Stomach (tissue), 8 donors: ENCODE measurements at regions not wholly inside any gene's neighbourhood (a gene's known extent, or its start where the extent isn't known, plus 50 kb on each side); places are given as distances from the start of the nearest gene placed in this dataset.

Source experiments
- DNase-seq, 2 donors: peaks; one replicate each; pipeline versions ENCODE4 v3.0.0 to v3.0.0-alpha.2; 2013 to 2019
- H3K27ac ChIP-seq, 5 donors: fragments of 200-600 bp in 4 of 5; sonication (generic) in 4 of 5; one replicate each; pipeline ENCODE4 v1.5.1; 2013 to 2019; ENCODE audit warnings: mild to moderate bottlenecking in 1 of 5, moderate library complexity in 1 of 5
- H3K27me3 ChIP-seq, 3 donors: fragments of 200-600 bp; sonication (generic); one replicate each; pipeline ENCODE4 v1.5.1; 2017 to 2019; ENCODE audit warnings: mixed run types in 1 of 3
- H3K36me3 ChIP-seq, 4 donors: fragments of 200-600 bp; sonication (generic); 1 replicate in 3 of 4; 2 replicates in 1 of 4; pipeline ENCODE4 v1.5.1; 2016 to 2019
- H3K4me1 ChIP-seq, 4 donors: fragments of 200-600 bp; sonication (generic); one replicate each; pipeline ENCODE4 v1.5.1; 2016 to 2019
- H3K4me3 ChIP-seq, 4 donors: fragments of 200-600 bp; sonication (generic) in 3 of 4; one replicate each; pipeline ENCODE4 v1.5.1; 2016 to 2019; ENCODE audit warnings: mild to moderate bottlenecking in 1 of 4
- H3K9me3 ChIP-seq, 4 donors: fragments of 200-600 bp; sonication (generic); one replicate each; pipeline ENCODE4 v1.5.1; 2016 to 2019
- EP300 ChIP-seq: sonication (generic); formaldehyde crosslinking; IDR thresholded peaks from one replicate; pipeline ENCODE4 v1.6.1; 2017; ENCODE audit warnings: antibody characterized with exemption
- POLR2A ChIP-seq, 4 donors: fragments of 450-650 bp; IDR thresholded peaks; one replicate each; pipeline ENCODE4 v1.6.1; 2016; ENCODE audit warnings: antibody characterized with exemption in 4 of 4, control low read depth in 2 of 4, mild to moderate bottlenecking in 1 of 4, moderate library complexity in 1 of 4
- POLR2AphosphoS5 ChIP-seq, 3 donors: sonication (generic); formaldehyde crosslinking; IDR thresholded peaks; one replicate each; pipeline ENCODE4 v1.6.1; 2016; ENCODE audit warnings: antibody characterized with exemption in 3 of 3
- WGBS, 5 donors: extraction: QIAGEN DNeasy Blood & Tissue Kit in 3 of 5; methylation state at CpG; one replicate each; pipeline versions ENCODE4 v1.1.5 to v1.1.7; 2013 to 2018; 5-methylcytosine and 5-hydroxymethylcytosine counted together
- intact Hi-C: fragments of 100-400 bp; cut with DNase I; formaldehyde crosslinking; loops from one replicate; pipeline ENCODE4 v1.15.1; 2023; ENCODE audit warnings: low total_unique reads
- TF ChIP-seq, protein P1 (sequence below), 7 experiments: fragments of 450-650 bp in 4 of 7; fragments of 200-600 bp in 3 of 7; sonication (generic) in 3 of 7; IDR thresholded peaks; one replicate each; pipeline ENCODE4 v1.5.1; 2016 to 2019; ENCODE audit warnings: antibody characterized with exemption in 7 of 7, control low read depth in 2 of 7, mild to moderate bottlenecking in 1 of 7
- donor health status: healthy with polysubstance abuse.
- donor health status: Bipolar disorder and iron deficiency.
- donor health status: healthy.

DNA sequence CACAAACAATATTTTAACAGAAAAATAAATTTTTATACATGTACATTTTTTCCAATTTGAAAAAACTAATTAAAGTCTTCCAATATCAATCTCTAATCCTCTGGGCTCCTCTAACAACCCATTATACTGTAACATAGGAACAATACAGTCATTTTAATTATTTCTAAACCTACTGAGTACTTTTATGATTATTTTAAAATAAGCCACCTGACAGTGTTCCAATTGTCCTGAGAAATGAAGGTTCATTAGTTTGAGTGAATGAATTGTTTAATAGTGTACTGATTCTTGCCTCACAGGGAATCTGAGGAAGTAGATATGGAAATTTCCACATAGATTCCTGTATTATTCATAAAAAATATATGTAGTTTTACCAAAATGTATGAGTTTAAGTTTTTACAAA, 123.1 kb upstream of the EYS start:
- intact Hi-C loops: no loop called here
- no peak overlapping the region for H3K27ac ChIP-seq
- no peaks in the 10 kb centered on the region for H3K4me1 ChIP-seq
- H3K4me3 ChIP-seq: no peak overlapping the region
- no peaks in the 10 kb centered on the region for H3K36me3 ChIP-seq
- TF ChIP-seq, protein P1, sequence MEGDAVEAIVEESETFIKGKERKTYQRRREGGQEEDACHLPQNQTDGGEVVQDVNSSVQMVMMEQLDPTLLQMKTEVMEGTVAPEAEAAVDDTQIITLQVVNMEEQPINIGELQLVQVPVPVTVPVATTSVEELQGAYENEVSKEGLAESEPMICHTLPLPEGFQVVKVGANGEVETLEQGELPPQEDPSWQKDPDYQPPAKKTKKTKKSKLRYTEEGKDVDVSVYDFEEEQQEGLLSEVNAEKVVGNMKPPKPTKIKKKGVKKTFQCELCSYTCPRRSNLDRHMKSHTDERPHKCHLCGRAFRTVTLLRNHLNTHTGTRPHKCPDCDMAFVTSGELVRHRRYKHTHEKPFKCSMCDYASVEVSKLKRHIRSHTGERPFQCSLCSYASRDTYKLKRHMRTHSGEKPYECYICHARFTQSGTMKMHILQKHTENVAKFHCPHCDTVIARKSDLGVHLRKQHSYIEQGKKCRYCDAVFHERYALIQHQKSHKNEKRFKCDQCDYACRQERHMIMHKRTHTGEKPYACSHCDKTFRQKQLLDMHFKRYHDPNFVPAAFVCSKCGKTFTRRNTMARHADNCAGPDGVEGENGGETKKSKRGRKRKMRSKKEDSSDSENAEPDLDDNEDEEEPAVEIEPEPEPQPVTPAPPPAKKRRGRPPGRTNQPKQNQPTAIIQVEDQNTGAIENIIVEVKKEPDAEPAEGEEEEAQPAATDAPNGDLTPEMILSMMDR (IDR thresholded peaks at IDR 0.05): no peak
- TF ChIP-seq EP300: no peak
- TF ChIP-seq POLR2AphosphoS5 (IDR thresholded peaks at IDR 0.05): no peak
- TF ChIP-seq POLR2A (IDR thresholded peaks at IDR 0.05): no peak
- no peaks in the 10 kb centered on the region for H3K9me3 ChIP-seq
- DNase-seq: no peak
- no peaks in the 10 kb centered on the region for H3K27me3 ChIP-seq

DNA sequence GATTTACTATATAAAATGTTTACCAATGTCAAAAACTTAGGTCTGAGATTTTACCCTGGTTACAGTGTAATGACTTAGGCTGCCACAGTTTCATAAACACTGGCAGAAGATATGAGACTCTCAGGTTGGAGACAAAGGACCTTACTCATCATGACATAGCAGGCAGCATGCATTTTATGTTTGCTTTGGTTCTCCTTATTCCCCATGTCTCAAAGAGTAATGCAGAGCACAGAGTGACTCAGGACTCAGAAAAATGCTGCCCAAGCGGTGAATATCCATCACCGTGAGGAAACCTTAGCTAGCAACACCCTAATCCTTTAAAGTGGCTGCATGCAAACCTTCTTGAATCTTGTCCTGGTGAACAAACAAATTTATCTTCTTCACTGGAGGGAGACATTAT, 112.1 kb upstream of the EYS start:
- no peak for DNase-seq
- no peak for TF ChIP-seq POLR2A (IDR thresholded peaks at IDR 0.05)
- no peak for TF ChIP-seq POLR2AphosphoS5 (IDR thresholded peaks at IDR 0.05)
- Histone ChIP-seq H3K4me1 (no peaks in the 10 kb centered on the region), H3K36me3 (no peaks in the 10 kb centered on the region), H3K27me3 (no peaks in the 10 kb centered on the region), H3K4me3 (no peak overlapping the region), H3K9me3 (peaks cover 0 to 11% (median 2%) of the 10 kb centered on the region in 4 donors), H3K27ac (no peak overlapping the region)
- intact Hi-C loops: no loop called here
- WGBS, 5 donors: 83 to 94% (median 90%) methylated on average over 2 of the region's 2 CpGs

DNA sequence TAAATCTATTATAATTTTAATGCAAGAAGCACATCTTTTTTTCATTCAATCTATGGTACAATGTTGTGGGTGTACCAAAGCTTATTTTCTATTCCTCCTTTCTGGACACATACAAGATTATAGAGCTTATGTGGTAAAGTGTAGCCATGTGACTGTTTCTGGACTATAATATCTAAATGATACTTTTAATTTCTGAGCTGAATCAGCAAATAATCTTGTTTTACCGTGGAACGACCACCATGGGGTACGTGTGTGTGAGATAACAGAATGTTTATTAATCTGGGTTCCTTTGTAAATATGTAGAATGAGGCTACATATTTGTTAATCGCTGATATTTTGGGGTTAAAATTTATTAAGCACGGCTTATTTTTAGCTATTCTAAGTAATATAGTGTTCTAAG, 111.5 kb upstream of the EYS start:
- 74 to 82% (median 78%) methylated on average over 5 of the region's 5 CpGs for WGBS, 5 donors
- no peaks in the 10 kb centered on the region for H3K36me3 ChIP-seq
- no peak overlapping the region for H3K4me3 ChIP-seq
- H3K4me1 ChIP-seq: no peaks in the 10 kb centered on the region
- DNase-seq: no peak
- no peak overlapping the region for H3K27ac ChIP-seq
- intact Hi-C loops: no loop called here
- H3K27me3 ChIP-seq: no peaks in the 10 kb centered on the region
- no peak for TF ChIP-seq POLR2AphosphoS5 (IDR thresholded peaks at IDR 0.05)
- peaks cover 0 to 11% (median 2%) of the 10 kb centered on the region in 4 donors for H3K9me3 ChIP-seq

DNA sequence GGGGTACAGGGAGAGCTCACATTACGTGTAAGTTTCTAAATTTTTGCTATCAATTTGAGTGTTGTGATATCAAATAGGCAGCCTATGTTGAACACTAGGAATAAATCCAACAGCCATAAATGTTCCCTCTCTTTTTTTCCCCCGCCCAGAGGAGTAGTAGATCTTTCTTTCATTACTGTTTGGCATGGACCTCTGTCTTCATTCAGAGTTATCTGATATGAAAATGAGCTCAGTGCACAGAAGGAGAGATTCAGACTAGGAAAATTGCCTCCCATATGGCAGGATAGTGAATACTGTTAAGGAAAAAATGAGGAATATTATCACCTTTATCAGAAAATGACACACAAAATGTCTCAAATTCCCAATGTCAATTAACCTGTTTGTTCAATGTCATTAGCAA, 110.0 kb upstream of the EYS start:
- Histone ChIP-seq H3K4me1 (no peaks in the 10 kb centered on the region), H3K27me3 (no peaks in the 10 kb centered on the region), H3K36me3 (no peaks in the 10 kb centered on the region), H3K9me3 (peaks cover 0 to 11% (median 1%) of the 10 kb centered on the region in 4 donors), H3K27ac (no peak overlapping the region), H3K4me3 (no peak overlapping the region)
- TF ChIP-seq EP300: no peak
- no peak for TF ChIP-seq POLR2AphosphoS5 (IDR thresholded peaks at IDR 0.05)
- TF ChIP-seq POLR2A (IDR thresholded peaks at IDR 0.05): no peak
- TF ChIP-seq, protein P1 (IDR thresholded peaks at IDR 0.05): no peak
- intact Hi-C loops: no loop called here
- DNase-seq: no peak
- 65 to 84% (median 67%) methylated on average over 2 of the region's 2 CpGs for WGBS, 5 donors

DNA sequence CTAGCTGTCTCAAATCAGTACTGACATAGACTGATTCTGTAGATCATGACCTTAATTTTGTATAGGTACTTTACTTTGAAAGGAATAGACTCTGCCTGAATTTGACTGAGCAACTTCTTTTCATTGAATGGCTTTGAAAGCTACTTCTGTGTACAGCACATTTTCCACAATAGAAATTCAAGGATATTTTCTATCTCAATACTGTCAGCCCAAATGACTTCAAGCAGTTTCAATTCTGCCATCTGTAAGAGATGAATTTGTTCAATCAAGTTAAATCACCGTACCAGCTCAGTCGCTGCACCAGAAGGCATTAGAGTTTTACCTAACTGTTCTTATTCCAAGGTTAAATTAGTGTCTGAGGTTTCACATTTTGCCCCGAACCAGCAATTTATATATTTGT, 107.0 kb upstream of the EYS start:
- DNase-seq: no peak
- Histone ChIP-seq H3K27me3 (no peaks in the 10 kb centered on the region), H3K36me3 (no peaks in the 10 kb centered on the region), H3K27ac (no peak overlapping the region), H3K4me3 (no peak overlapping the region), H3K4me1 (no peaks in the 10 kb centered on the region), H3K9me3 (no peaks in the 10 kb centered on the region)
- 62 to 96% (median 90%) methylated on average over 3 of the region's 3 CpGs for WGBS, 5 donors
- TF ChIP-seq EP300: no peak
- TF ChIP-seq, protein P1 (IDR thresholded peaks at IDR 0.05): no peak
- intact Hi-C loops: no loop called here

DNA sequence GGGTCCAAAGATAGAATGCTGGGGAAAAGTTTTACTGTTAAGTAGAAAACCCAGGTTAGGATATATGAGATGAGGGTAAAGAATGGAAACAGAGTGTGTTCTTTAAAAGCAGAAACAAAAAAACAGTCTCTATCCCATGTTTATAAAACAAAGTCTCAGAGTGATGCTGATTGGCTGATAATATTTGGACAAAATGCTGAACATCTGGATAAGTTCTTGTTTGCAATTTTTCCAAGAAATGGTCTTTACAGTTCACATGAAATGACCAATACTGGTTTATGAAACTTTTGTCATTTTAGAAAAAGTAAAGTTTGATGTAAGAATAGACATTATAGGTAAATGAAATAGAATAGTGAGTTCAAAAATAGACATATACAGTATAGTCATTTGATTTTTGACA, 96.2 kb upstream of the EYS start:
- H3K36me3 ChIP-seq: no peaks in the 10 kb centered on the region
- no peak for DNase-seq
- no peaks in the 10 kb centered on the region for H3K9me3 ChIP-seq
- H3K4me3 ChIP-seq: no peak overlapping the region
- intact Hi-C loops: no loop called here
- TF ChIP-seq, protein P1 (IDR thresholded peaks at IDR 0.05): no peak
- no peak for TF ChIP-seq POLR2AphosphoS5 (IDR thresholded peaks at IDR 0.05)
- H3K27me3 ChIP-seq: no peaks in the 10 kb centered on the region
- H3K27ac ChIP-seq: no peak overlapping the region
- H3K4me1 ChIP-seq: no peaks in the 10 kb centered on the region
